Transverse colon (tissue), 4 donors: ENCODE measurements at regions not wholly inside any gene's neighbourhood (a gene's known extent, or its start where the extent isn't known, plus 50 kb on each side); places are given as distances from the start of the nearest gene placed in this dataset.

ENCODE experiments used
- CTCF ChIP-seq, 5 experiments: fragments of 200-600 bp in 3 of 5; fragments of 450-650 bp in 2 of 5; sonication (generic) in 3 of 5; IDR thresholded peaks; 1 replicate in 2 of 5; 2 replicates in 3 of 5; pipeline ENCODE4 v1.5.1; 2016 to 2017; ENCODE audit warnings: antibody characterized with exemption in 5 of 5, inconsistent platforms in 3 of 5, mild to moderate bottlenecking in 2 of 5, moderate library complexity in 1 of 5
- EP300 ChIP-seq: sonication (generic); formaldehyde crosslinking; IDR thresholded peaks from one replicate; pipeline ENCODE4 v1.6.1; 2017; ENCODE audit warnings: antibody characterized with exemption, low read depth
- POLR2A ChIP-seq: fragments of 450-650 bp; IDR thresholded peaks from one replicate; pipeline ENCODE4 v1.6.1; 2016; ENCODE audit warnings: antibody characterized with exemption, mild to moderate bottlenecking, moderate library complexity
- POLR2AphosphoS5 ChIP-seq, 3 donors: sonication (generic); formaldehyde crosslinking; IDR thresholded peaks; one replicate each; pipeline ENCODE4 v1.6.1; 2016; ENCODE audit warnings: antibody characterized with exemption in 3 of 3

- no peak for TF ChIP-seq CTCF (IDR thresholded peaks at IDR 0.05)
- no peak for TF ChIP-seq EP300
- TF ChIP-seq POLR2AphosphoS5 (IDR thresholded peaks at IDR 0.05), result no peak
- no peak for TF ChIP-seq POLR2A
Observed at GRCh38 chr2:84202166-84202565, 256.9 kb downstream of the SUCLG1 start.
